Cardiac fibroblast (primary cell): ENCODE measurements at regions not wholly inside any gene's neighbourhood (a gene's known extent, or its start where the extent isn't known, plus 50 kb on each side); places are given as distances from the start of the nearest gene placed in this dataset.

ENCODE experiments used
- DNase-seq, 2 donors: peaks; one replicate each; pipeline versions ENCODE4 v3.0.0 to v3.0.0-alpha.2; 2010; ENCODE audit warnings: low read depth in 2 of 2
- H3K4me3 ChIP-seq, 2 donors: replicated peaks in 1 of 2; 1 replicate in 1 of 2; 2 replicates in 1 of 2; pipeline ENCODE4 v1.5.1; 2011; ENCODE audit warnings: low read depth in 2 of 2, low read length in 2 of 2, mild to moderate bottlenecking in 2 of 2, moderate library complexity in 1 of 2
- TF ChIP-seq, protein P1 (sequence below): IDR thresholded peaks from one replicate; pipeline ENCODE4 v1.5.1; 2011; ENCODE audit warnings: low read depth, mild to moderate bottlenecking, low read length, inconsistent platforms

DNA sequence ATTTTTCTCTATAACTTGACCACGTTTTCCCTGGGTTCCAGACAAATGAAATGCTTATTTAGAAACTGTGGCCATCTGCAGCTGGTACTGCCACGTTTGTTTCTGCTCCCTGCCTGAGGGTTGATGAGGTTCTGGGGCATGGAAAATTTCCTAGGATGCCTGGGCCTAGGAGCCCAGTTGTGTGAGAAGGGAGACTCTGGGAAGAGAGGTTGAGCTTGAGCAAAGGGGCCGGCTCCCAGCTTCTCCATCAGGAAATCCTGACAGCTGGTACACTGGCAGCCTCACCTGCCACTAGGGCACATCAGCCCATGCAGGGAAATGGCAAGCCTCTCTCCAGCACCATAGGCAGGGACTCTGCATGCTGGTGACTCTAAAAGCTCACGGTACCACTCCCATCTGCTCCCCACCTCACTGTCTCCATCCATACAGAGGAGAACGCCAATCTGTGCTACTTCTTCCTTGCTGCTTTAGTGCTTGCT is 165.4 kb upstream of the PPP2R3A start:
- no peak for DNase-seq
- TF ChIP-seq, protein P1, sequence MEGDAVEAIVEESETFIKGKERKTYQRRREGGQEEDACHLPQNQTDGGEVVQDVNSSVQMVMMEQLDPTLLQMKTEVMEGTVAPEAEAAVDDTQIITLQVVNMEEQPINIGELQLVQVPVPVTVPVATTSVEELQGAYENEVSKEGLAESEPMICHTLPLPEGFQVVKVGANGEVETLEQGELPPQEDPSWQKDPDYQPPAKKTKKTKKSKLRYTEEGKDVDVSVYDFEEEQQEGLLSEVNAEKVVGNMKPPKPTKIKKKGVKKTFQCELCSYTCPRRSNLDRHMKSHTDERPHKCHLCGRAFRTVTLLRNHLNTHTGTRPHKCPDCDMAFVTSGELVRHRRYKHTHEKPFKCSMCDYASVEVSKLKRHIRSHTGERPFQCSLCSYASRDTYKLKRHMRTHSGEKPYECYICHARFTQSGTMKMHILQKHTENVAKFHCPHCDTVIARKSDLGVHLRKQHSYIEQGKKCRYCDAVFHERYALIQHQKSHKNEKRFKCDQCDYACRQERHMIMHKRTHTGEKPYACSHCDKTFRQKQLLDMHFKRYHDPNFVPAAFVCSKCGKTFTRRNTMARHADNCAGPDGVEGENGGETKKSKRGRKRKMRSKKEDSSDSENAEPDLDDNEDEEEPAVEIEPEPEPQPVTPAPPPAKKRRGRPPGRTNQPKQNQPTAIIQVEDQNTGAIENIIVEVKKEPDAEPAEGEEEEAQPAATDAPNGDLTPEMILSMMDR: no peak
- H3K4me3 ChIP-seq: no peak overlapping the region

DNA sequence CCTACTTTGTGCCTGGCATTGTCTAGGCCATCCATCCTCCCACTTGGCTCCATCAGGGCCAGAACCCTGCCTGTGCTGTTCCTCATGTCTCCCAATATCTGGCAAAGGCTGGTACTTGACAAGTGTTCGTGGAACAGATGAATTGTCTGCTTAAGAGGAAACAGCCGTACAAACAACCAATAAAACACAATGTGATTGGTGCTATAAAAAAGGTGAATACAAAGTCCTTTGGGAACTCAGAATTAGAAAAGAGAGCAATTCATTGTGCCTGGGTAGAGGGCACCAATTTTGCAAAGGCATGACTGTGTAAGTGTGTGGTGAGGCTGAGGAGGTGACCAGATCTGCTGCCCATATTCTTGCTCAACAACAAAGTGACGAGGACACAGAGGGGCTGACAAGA is 164.5 kb upstream of the PPP2R3A start:
- no peak for DNase-seq
- TF ChIP-seq, protein P1: no peak
- H3K4me3 ChIP-seq: no peak overlapping the region

DNA sequence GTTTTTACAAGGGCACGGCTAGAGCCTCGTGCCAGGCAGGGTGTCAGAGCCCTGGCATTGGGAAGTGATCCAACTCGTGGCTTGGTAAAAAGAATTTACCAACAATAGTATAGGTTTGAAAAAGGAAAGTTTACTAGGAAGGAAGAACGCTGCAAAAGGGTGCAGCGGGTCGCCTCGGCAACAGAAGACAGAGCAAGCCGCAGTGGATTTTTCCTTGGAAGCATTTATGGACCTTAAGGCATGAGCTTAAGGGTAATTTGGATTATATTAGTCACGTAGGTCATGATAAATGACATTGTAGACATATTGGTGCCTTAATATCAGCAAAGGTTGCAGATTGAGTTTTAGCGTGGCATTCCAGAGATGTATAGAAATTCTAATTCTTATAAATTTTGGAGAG is 163.4 kb upstream of the PPP2R3A start:
- no peak overlapping the region for H3K4me3 ChIP-seq
- TF ChIP-seq, protein P1: no peak
- no peak for DNase-seq

DNA sequence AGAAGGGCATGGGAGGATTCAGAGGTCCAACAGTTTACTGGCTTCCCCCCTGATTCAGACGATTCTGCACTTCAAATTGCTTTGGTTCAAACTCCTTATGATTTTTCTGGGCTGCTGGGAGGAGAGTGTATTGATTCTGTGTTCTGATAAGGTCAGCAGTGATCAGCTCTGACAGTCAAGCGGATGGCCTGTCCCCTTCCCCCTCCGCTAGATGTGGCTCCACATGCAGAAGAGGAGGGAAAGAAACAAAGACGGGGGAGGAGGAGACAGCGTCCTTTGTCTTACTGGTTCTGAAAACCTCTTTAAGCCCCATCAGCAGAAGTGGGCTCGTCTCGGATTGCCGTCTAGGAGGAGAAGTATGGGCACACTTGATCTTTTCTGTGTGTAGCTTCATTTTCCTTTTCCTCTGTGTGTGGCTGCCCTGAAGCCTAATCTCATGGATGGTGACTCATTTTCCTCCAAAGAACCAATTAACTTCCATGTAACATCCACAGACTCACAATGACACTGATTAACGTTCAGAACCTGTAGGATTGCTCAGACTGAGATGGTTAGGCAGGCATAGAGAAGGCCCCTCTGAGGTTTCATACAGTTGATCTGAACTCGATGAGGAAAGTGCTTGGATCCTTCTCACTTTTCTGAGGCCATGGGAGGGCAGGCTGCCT is 162.4 kb upstream of the PPP2R3A start:
- TF ChIP-seq, protein P1: no peak
- no peak overlapping the region for H3K4me3 ChIP-seq
- DNase-seq: no peak

DNA sequence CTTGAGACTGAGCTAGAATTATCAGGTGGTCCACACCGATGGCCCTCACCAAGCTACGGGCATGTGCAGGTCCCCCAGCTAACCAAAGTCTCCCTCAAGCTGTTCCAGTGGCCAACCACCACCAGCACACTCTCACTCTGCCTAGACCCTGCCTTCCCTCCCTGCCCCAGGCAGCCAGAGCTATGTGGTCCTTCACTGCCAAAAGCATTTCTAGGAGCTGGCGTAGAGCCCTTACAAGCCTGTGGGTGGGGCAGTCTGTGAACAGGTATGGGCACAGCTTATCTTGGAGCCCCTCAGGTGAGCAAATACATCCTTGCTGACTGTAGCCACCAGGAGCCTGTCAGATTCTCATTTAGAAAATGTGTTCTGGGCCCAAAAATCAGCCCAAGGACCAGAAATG is 159.8 kb upstream of the PPP2R3A start:
- TF ChIP-seq, protein P1: no peak
- DNase-seq: no peak
- H3K4me3 ChIP-seq: no peak overlapping the region

DNA sequence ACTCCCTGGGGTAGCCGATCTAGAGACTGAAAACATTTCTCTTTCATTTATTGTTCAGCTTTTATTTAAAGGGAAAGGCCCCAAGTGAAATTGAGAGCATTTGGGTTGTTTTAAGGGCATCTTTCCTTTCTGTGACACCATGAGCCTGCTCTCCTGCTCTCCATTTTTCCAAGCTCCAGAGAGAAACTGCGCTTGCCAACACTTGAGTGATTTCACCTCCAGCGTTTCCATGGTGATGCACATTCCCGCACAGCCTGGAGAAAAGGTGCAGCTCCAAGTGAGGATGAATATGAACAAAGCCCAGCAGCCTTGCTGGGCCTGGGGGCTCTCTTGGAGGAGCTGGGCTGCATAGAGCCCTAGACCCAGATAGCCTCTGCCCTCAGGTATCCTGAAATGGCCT is 159.2 kb upstream of the PPP2R3A start:
- TF ChIP-seq, protein P1: no peak
- H3K4me3 ChIP-seq: no peak overlapping the region
- no peak for DNase-seq

DNA sequence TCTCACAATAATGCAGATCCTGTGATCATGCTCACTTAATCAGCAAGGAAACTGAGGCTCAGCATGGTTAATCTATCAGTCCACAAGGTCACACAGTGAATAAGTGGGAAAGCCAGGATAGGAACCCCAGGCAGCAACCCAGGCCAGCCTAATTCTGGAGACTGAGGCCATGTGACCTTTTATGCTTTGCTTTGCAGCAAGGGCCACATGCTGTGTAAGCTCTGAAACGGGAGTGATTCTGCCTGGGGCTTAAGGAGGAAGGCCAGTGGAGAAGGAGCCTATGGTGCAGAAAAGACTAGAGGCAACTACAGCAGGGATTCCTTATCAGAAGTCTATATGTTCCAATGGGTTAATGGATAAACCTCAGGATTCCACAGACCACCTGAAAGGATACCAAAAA is 157.6 kb upstream of the PPP2R3A start:
- TF ChIP-seq, protein P1: no peak
- no peak overlapping the region for H3K4me3 ChIP-seq
- no peak for DNase-seq
